NCI-H1092 treated with DMSO at 0.1 percent for 48 hours (cell line): ENCODE measurements at regions not wholly inside any gene's neighbourhood (a gene's known extent, or its start where the extent isn't known, plus 50 kb on each side); places are given as distances from the start of the nearest gene placed in this dataset.
"Not testable (repeated sequence)": the region's sequence is repeated elsewhere in the genome, so short reads cannot be mapped to it uniquely, and the experiment has no call there.

Experiments
- DNase-seq: peaks from one replicate; lab custom pipeline; 2025; lab: John Stamatoyannopoulos, UW

- no peak for DNase-seq
Observed at GRCh38 chr4:20122198-20122988, 129.3 kb upstream of the SLIT2 start.

- DNase-seq: no peak
Observed at GRCh38 chr4:20119141-20119540, 132.6 kb upstream of the SLIT2 start.

- no peak for DNase-seq
Observed at GRCh38 chr4:20109391-20109790, 142.3 kb upstream of the SLIT2 start.

GRCh38 chr4:20106921-20107320 is 144.8 kb upstream of the SLIT2 start:
- DNase-seq: no peak

- DNase-seq: no peak
Observed at GRCh38 chr4:20101831-20102230, 149.9 kb upstream of the SLIT2 start.

GRCh38 chr4:20096911-20097310 is 154.8 kb upstream of the SLIT2 start:
- no peak for DNase-seq

- no peak for DNase-seq
Observed at GRCh38 chr4:20095805-20096541, 155.7 kb upstream of the SLIT2 start.

- no peak for DNase-seq
Observed at GRCh38 chr4:20091781-20092180, 159.9 kb upstream of the SLIT2 start.

- DNase-seq: no peak
Observed at GRCh38 chr4:20087522-20087911, 164.2 kb upstream of the SLIT2 start.

- DNase-seq: no peak
Observed at GRCh38 chr4:20086799-20087521, 164.7 kb upstream of the SLIT2 start.

- no peak for DNase-seq
Observed at GRCh38 chr4:20086067-20086798, 165.5 kb upstream of the SLIT2 start.

GRCh38 chr4:20085653-20086052 is 166.1 kb upstream of the SLIT2 start:
- DNase-seq: no peak

- DNase-seq: no peak
Observed at GRCh38 chr4:20085156-20085555, 166.5 kb upstream of the SLIT2 start.

- DNase-seq: no peak
Observed at GRCh38 chr4:20084488-20084887, 167.2 kb upstream of the SLIT2 start.

- no peak for DNase-seq
Observed at GRCh38 chr4:20078644-20079043, 173.1 kb upstream of the SLIT2 start.

GRCh38 chr4:20075248-20075871 is 176.3 kb upstream of the SLIT2 start:
- DNase-seq: no peak

GRCh38 chr4:20074450-20074849 is 177.3 kb upstream of the SLIT2 start:
- DNase-seq: no peak

- DNase-seq: no peak
Observed at GRCh38 chr4:20065952-20066351, 185.8 kb upstream of the SLIT2 start.

- not testable (repeated sequence) for DNase-seq
Observed at GRCh38 chr4:20062857-20063256, 188.8 kb upstream of the SLIT2 start.

- no peak for DNase-seq
Observed at GRCh38 chr4:20062054-20062453, 189.7 kb upstream of the SLIT2 start.

- DNase-seq: no peak
Observed at GRCh38 chr4:20050768-20051167, 200.9 kb upstream of the SLIT2 start.

GRCh38 chr4:20049889-20050288 is 201.8 kb upstream of the SLIT2 start:
- DNase-seq: no peak
